CD4-positive, alpha-beta memory T cell (primary cell): ENCODE measurements at regions not wholly inside any gene's neighbourhood (a gene's known extent, or its start where the extent isn't known, plus 50 kb on each side); places are given as distances from the start of the nearest gene placed in this dataset.

Source experiments
- CTCF ChIA-PET: fragments of 350-600 bp; sonication (Branson Sonifier 250); formaldehyde crosslinking; loops from one replicate; lab custom pipeline; 2021; ENCODE audit warnings: inconsistent platforms; ENCODE audit not compliant: partially characterized antibody; lab: Charles Lee
- POLR2A ChIA-PET: fragments of 350-600 bp; sonication (Branson Sonifier 250); formaldehyde crosslinking; loops from one replicate; lab custom pipeline; 2021; ENCODE audit not compliant: partially characterized antibody; lab: Charles Lee
- DNase-seq, 5 donors: peaks; one replicate each; pipeline versions ENCODE4 v3.0.0 to v3.0.0-alpha.2; 2020 to 2022; ENCODE audit warnings: mixed read lengths in 1 of 5
- H3K27ac ChIP-seq: one replicate; pipeline ENCODE4 v1.7.0; 2013; ENCODE audit warnings: low read depth, low read length
- H3K27me3 ChIP-seq: 2 replicates; pipeline ENCODE4 v1.7.0; 2013; ENCODE audit warnings: mild to moderate bottlenecking, low read length, moderate library complexity; ENCODE audit not compliant: insufficient read depth
- H3K36me3 ChIP-seq: 2 replicates; pipeline ENCODE4 v1.7.0; 2013; ENCODE audit warnings: mild to moderate bottlenecking, low read length, moderate library complexity; ENCODE audit not compliant: insufficient read depth
- H3K4me1 ChIP-seq: 2 replicates; pipeline ENCODE4 v1.7.0; 2013; ENCODE audit warnings: mild to moderate bottlenecking, low read length, moderate library complexity; ENCODE audit not compliant: insufficient read depth
- H3K4me3 ChIP-seq, 2 donors: one replicate each; pipeline ENCODE4 v1.7.0; 2013; ENCODE audit warnings: low read length in 2 of 2, mild to moderate bottlenecking in 1 of 2
- H3K9me3 ChIP-seq, 2 donors: one replicate each; pipeline ENCODE4 v1.7.0; 2013; ENCODE audit warnings: low read length in 2 of 2, control low read depth in 1 of 2; ENCODE audit not compliant: control insufficient read depth in 1 of 2
- H3K27ac Mint-ChIP-seq, 7 donors: one replicate each; pipeline ENCODE4 v1.8.0; 2020 to 2021; ENCODE audit warnings: mixed read lengths in 7 of 7, mild to moderate bottlenecking in 6 of 7, inconsistent platforms in 3 of 7, moderate library complexity in 3 of 7
- H3K27me3 Mint-ChIP-seq, 2 donors: one replicate each; pipeline ENCODE4 v1.8.0; 2020 to 2021; ENCODE audit warnings: mixed read lengths in 2 of 2
- H3K36me3 Mint-ChIP-seq, 2 donors: one replicate each; pipeline ENCODE4 v1.8.0; 2020 to 2021; ENCODE audit warnings: mixed read lengths in 2 of 2, inconsistent platforms in 1 of 2, mild to moderate bottlenecking in 1 of 2
- H3K4me1 Mint-ChIP-seq, 4 donors: one replicate each; pipeline ENCODE4 v1.8.0; 2020 to 2021; ENCODE audit warnings: mixed read lengths in 4 of 4, mild to moderate bottlenecking in 1 of 4
- H3K4me3 Mint-ChIP-seq, 8 donors: one replicate each; pipeline ENCODE4 v1.8.0; 2020 to 2021; ENCODE audit warnings: mixed read lengths in 8 of 8, mild to moderate bottlenecking in 7 of 8, moderate library complexity in 6 of 8, inconsistent platforms in 3 of 8
- H3K9me3 Mint-ChIP-seq, 8 donors: one replicate each; pipeline ENCODE4 v1.8.0; 2020 to 2021; ENCODE audit warnings: mixed read lengths in 8 of 8, mild to moderate bottlenecking in 5 of 8, inconsistent platforms in 3 of 8, moderate library complexity in 1 of 8
- intact Hi-C: fragments of 100-400 bp; cut with micrococcal nuclease; formaldehyde crosslinking; loops from one replicate; pipeline ENCODE4 v1.15.1; 2023

GRCh38 chr11:26126741-26127140, 205.2 kb upstream of the ANO3 start:
- no peaks in the 10 kb centered on the region for H3K4me1 Mint-ChIP-seq
- CTCF ChIA-PET = no interaction called here

GRCh38 chr11:26127336-26127735, 204.6 kb upstream of the ANO3 start:
- no peak overlapping the region for H3K4me3 ChIP-seq
- H3K9me3 Mint-ChIP-seq = peaks cover 0 to 16% (median 7%) of the 10 kb centered on the region in 8 donors
- no peaks in the 10 kb centered on the region for H3K36me3 ChIP-seq
- no peaks in the 10 kb centered on the region for H3K36me3 Mint-ChIP-seq
- DNase-seq = no peak
- no peaks in the 10 kb centered on the region for H3K4me1 ChIP-seq
- no peaks in the 10 kb centered on the region for H3K9me3 ChIP-seq
- intact Hi-C loops = no loop called here
- H3K4me1 Mint-ChIP-seq = no peaks in the 10 kb centered on the region
- H3K27ac Mint-ChIP-seq = no peak overlapping the region
- H3K27me3 ChIP-seq = no peaks in the 10 kb centered on the region
- H3K4me3 Mint-ChIP-seq = no peak overlapping the region
- CTCF ChIA-PET = no interaction called here
- H3K27me3 Mint-ChIP-seq = no peaks in the 10 kb centered on the region
- POLR2A ChIA-PET = no interaction called here
- no peak overlapping the region for H3K27ac ChIP-seq

More at GRCh38 chr11:26126741-26127140, 205.2 kb upstream of the ANO3 start:
- H3K4me1 ChIP-seq = no peaks in the 10 kb centered on the region
- no peak overlapping the region for H3K27ac ChIP-seq
- H3K36me3 Mint-ChIP-seq = no peaks in the 10 kb centered on the region
- H3K9me3 Mint-ChIP-seq = peaks cover 0 to 16% (median 7%) of the 10 kb centered on the region in 8 donors
- no peaks in the 10 kb centered on the region for H3K36me3 ChIP-seq
- H3K9me3 ChIP-seq = no peaks in the 10 kb centered on the region
- POLR2A ChIA-PET = no interaction called here
- H3K27ac Mint-ChIP-seq = peak overlapping the region in 1 of 7 donors; percentile 0
- H3K4me3 ChIP-seq = no peak overlapping the region
- intact Hi-C loops = no loop called here
- no peaks in the 10 kb centered on the region for H3K27me3 Mint-ChIP-seq
- no peak for DNase-seq
- H3K4me3 Mint-ChIP-seq = no peak overlapping the region
- no peaks in the 10 kb centered on the region for H3K27me3 ChIP-seq

GRCh38 chr11:26131406-26131805, 200.5 kb upstream of the ANO3 start:
- H3K27ac ChIP-seq = no peak overlapping the region
- ChIA-PET POLR2A (no interaction called here), CTCF (no interaction called here)
- H3K36me3 ChIP-seq = no peaks in the 10 kb centered on the region
- peak overlapping the region in 1 of 7 donors; percentile 35 for H3K27ac Mint-ChIP-seq
- peaks cover 0 to 15% (median 7%) of the 10 kb centered on the region in 8 donors for H3K9me3 Mint-ChIP-seq
- intact Hi-C loops = no loop called here
- no peaks in the 10 kb centered on the region for H3K36me3 Mint-ChIP-seq
- DNase-seq = no peak
- no peaks in the 10 kb centered on the region for H3K27me3 Mint-ChIP-seq
- no peaks in the 10 kb centered on the region for H3K9me3 ChIP-seq
- no peaks in the 10 kb centered on the region for H3K4me1 Mint-ChIP-seq
- no peak overlapping the region for H3K4me3 ChIP-seq
- no peaks in the 10 kb centered on the region for H3K4me1 ChIP-seq
- no peak overlapping the region for H3K4me3 Mint-ChIP-seq
- H3K27me3 ChIP-seq = no peaks in the 10 kb centered on the region

- Histone ChIP-seq H3K4me3 (no peak overlapping the region), H3K36me3 (no peaks in the 10 kb centered on the region), H3K27me3 (no peaks in the 10 kb centered on the region), H3K27ac (no peak overlapping the region), H3K9me3 (no peaks in the 10 kb centered on the region), H3K4me1 (no peaks in the 10 kb centered on the region)
- intact Hi-C loops = no loop called here
- H3K4me3 Mint-ChIP-seq = no peak overlapping the region
- CTCF ChIA-PET = no interaction called here
- POLR2A ChIA-PET = no interaction called here
- H3K27me3 Mint-ChIP-seq = no peaks in the 10 kb centered on the region
- no peak overlapping the region for H3K27ac Mint-ChIP-seq
- DNase-seq = no peak
- no peaks in the 10 kb centered on the region for H3K36me3 Mint-ChIP-seq
- no peaks in the 10 kb centered on the region for H3K4me1 Mint-ChIP-seq
- peaks cover 0 to 9% (median 5%) of the 10 kb centered on the region in 8 donors for H3K9me3 Mint-ChIP-seq
Measured at GRCh38 chr11:26134053-26134452, 197.9 kb upstream of the ANO3 start.

GRCh38 chr11:26134481-26135355, 197.2 kb upstream of the ANO3 start:
- ChIA-PET CTCF (no interaction called here), POLR2A (no interaction called here)
- Mint-ChIP-seq H3K9me3 (peaks cover under 1 to 9% (median 7%) of the 10 kb centered on the region in 8 donors), H3K4me1 (no peaks in the 10 kb centered on the region), H3K27ac (no peak overlapping the region), H3K36me3 (no peaks in the 10 kb centered on the region), H3K4me3 (no peak overlapping the region), H3K27me3 (no peaks in the 10 kb centered on the region)
- Histone ChIP-seq H3K36me3 (no peaks in the 10 kb centered on the region), H3K27me3 (no peaks in the 10 kb centered on the region), H3K27ac (no peak overlapping the region), H3K9me3 (no peaks in the 10 kb centered on the region), H3K4me3 (no peak overlapping the region), H3K4me1 (no peaks in the 10 kb centered on the region)
- intact Hi-C loops = no loop called here
- DNase-seq = no peak

GRCh38 chr11:26137651-26138050, 194.3 kb upstream of the ANO3 start:
- POLR2A ChIA-PET = no interaction called here
- Mint-ChIP-seq H3K4me1 (no peaks in the 10 kb centered on the region), H3K27ac (no peak overlapping the region), H3K36me3 (no peaks in the 10 kb centered on the region), H3K4me3 (no peak overlapping the region), H3K27me3 (no peaks in the 10 kb centered on the region), H3K9me3 (peaks cover 0 to 9% (median 6%) of the 10 kb centered on the region in 8 donors)
- no peaks in the 10 kb centered on the region for H3K27me3 ChIP-seq
- no peak overlapping the region for H3K4me3 ChIP-seq
- CTCF ChIA-PET = no interaction called here
- H3K36me3 ChIP-seq = no peaks in the 10 kb centered on the region
- no peak overlapping the region for H3K27ac ChIP-seq
- DNase-seq = no peak
- intact Hi-C loops = no loop called here
- no peaks in the 10 kb centered on the region for H3K9me3 ChIP-seq
- H3K4me1 ChIP-seq = no peaks in the 10 kb centered on the region

- H3K4me3 Mint-ChIP-seq = no peak overlapping the region
Measured at GRCh38 chr11:26142891-26143290, 189.0 kb upstream of the ANO3 start.

More at GRCh38 chr11:26142891-26143290, 189.0 kb upstream of the ANO3 start:
- peaks cover 0 to 6% (median 4%) of the 10 kb centered on the region in 8 donors for H3K9me3 Mint-ChIP-seq
- intact Hi-C loops = no loop called here
- CTCF ChIA-PET = no interaction called here
- POLR2A ChIA-PET = no interaction called here
- no peaks in the 10 kb centered on the region for H3K27me3 Mint-ChIP-seq
- H3K36me3 ChIP-seq = no peaks in the 10 kb centered on the region
- no peak for DNase-seq
- H3K27ac Mint-ChIP-seq = no peak overlapping the region
- H3K27ac ChIP-seq = no peak overlapping the region
- no peaks in the 10 kb centered on the region for H3K9me3 ChIP-seq
- no peaks in the 10 kb centered on the region for H3K36me3 Mint-ChIP-seq
- H3K27me3 ChIP-seq = no peaks in the 10 kb centered on the region
- no peak overlapping the region for H3K4me3 ChIP-seq
- H3K4me1 Mint-ChIP-seq = no peaks in the 10 kb centered on the region
- no peaks in the 10 kb centered on the region for H3K4me1 ChIP-seq
